HCT116 (cell line): ENCODE measurements at regions not wholly inside any gene's neighbourhood (a gene's known extent, or its start where the extent isn't known, plus 50 kb on each side); places are given as distances from the start of the nearest gene placed in this dataset.
"Not testable (repeated sequence)": the region's sequence is repeated elsewhere in the genome, so short reads cannot be mapped to it uniquely, and the experiment has no call there.

Source experiments
- ATAC-seq: fragments of 200-7000 bp; cut with Tn5 transposase; 2 replicates; pipeline ENCODE4 v1.9.1; 2020; ENCODE audit warnings: mild to moderate bottlenecking, moderate library complexity
- BruUV-seq: library from RNA; stranded (reverse); fragments of 400-500 nt; replicated peaks from 2 replicates; lab custom pipeline; 2021; lab: Mats Ljungman, UMichigan
- CTCF ChIA-PET: fragments of 300-600 bp; sonication (Branson Sonifier 250); formaldehyde crosslinking; loops from one replicate; lab custom pipeline; 2021; ENCODE audit warnings: antibody characterized with exemption; lab: Charles Lee
- POLR2A ChIA-PET: fragments of 300-600, 350-600 bp; sonication (Branson Sonifier 250); formaldehyde crosslinking; loops from one replicate; lab custom pipeline; 2021; ENCODE audit warnings: antibody characterized with exemption; lab: Charles Lee
- RAD21 ChIA-PET, 2 experiments: fragments of 300-600 bp; sonication (Branson Sonifier 250); formaldehyde crosslinking; loops; one replicate each; lab custom pipeline; 2023; ENCODE audit warnings: low total read pairs in 2 of 2; ENCODE audit not compliant: uncharacterized antibody in 2 of 2, unreplicated experiment in 2 of 2, low non-redundant PET in 1 of 2; lab: Charles Lee
- DNase-seq: peaks from one replicate; pipeline ENCODE4 v3.0.0-alpha.2; 2010; ENCODE audit warnings: low read depth, low spot score
- H2AFZ ChIP-seq: fragments of 200-600 bp; shearing (Covaris generic), sonication (generic); 2 replicates; pipeline ENCODE4 v1.6.1; 2017; ENCODE audit warnings: low read depth, mixed run types, mixed read lengths, antibody characterized with exemption, low read length; ENCODE audit not compliant: poor library complexity, severe bottlenecking
- H3K27ac ChIP-seq: 2 replicates; pipeline ENCODE4 v1.5.1; 2012; ENCODE audit warnings: low read depth, low read length
- H3K27me3 ChIP-seq: fragments of 200-600 bp; sonication (generic); 2 replicates; pipeline ENCODE4 v1.6.1; 2016; ENCODE audit warnings: mixed run types, low read length, mixed read lengths; ENCODE audit not compliant: insufficient read depth
- H3K36me3 ChIP-seq, 2 experiments: fragments of 200-500 bp in 1 of 2; fragments of 200-600 bp in 1 of 2; sonication (Bioruptor generic) in 1 of 2; sonication (generic) in 1 of 2; 2 replicates each; pipeline versions ENCODE4 v1.5.1 to v1.6.1; 2014 to 2016; ENCODE audit warnings: low read length in 2 of 2, inconsistent platforms in 1 of 2, mixed read lengths in 1 of 2, mixed run types in 1 of 2; ENCODE audit not compliant: insufficient read depth in 2 of 2, control insufficient read depth in 1 of 2
- H3K4me1 ChIP-seq, 2 experiments: fragments of 200-600 bp in 1 of 2; sonication (generic) in 1 of 2; 2 replicates each; pipeline versions ENCODE4 v1.5.1 to v1.6.1; 2012 to 2017; ENCODE audit warnings: low read length in 2 of 2, inconsistent platforms in 1 of 2, mild to moderate bottlenecking in 1 of 2, mixed read lengths in 1 of 2, mixed run types in 1 of 2, moderate library complexity in 1 of 2; ENCODE audit not compliant: insufficient read depth in 2 of 2, control insufficient read depth in 1 of 2
- H3K4me2 ChIP-seq: fragments of 200-600 bp; sonication (generic); 2 replicates; pipeline ENCODE4 v1.6.1; 2017; ENCODE audit warnings: mixed run types, low read length, mixed read lengths
- H3K4me3 ChIP-seq, 2 experiments: fragments of 200-600 bp in 1 of 2; sonication (generic) in 1 of 2; replicated peaks in 1 of 2; 2 replicates each; pipeline ENCODE4 v1.5.1; 2011 to 2016; ENCODE audit warnings: low read length in 2 of 2, control low read depth in 1 of 2, low read depth in 1 of 2, mild to moderate bottlenecking in 1 of 2, mixed read lengths in 1 of 2, mixed run types in 1 of 2
- H3K79me2 ChIP-seq: fragments of 200-600 bp; sonication (generic); 2 replicates; pipeline ENCODE4 v1.6.1; 2017; ENCODE audit warnings: mild to moderate bottlenecking, mixed run types, low read length, moderate library complexity, mixed read lengths; ENCODE audit not compliant: insufficient read depth
- H3K9ac ChIP-seq: fragments of 200-600 bp; sonication (generic); 2 replicates; pipeline ENCODE4 v1.6.1; 2016; ENCODE audit warnings: low read length, mixed read lengths
- H3K9me2 ChIP-seq: fragments of 200-600 bp; sonication (generic), shearing (Covaris generic); 2 replicates; pipeline ENCODE4 v1.6.1; 2017; ENCODE audit warnings: mixed run types, mild to moderate bottlenecking, moderate library complexity; ENCODE audit not compliant: insufficient read depth
- H3K9me3 ChIP-seq, 2 experiments: fragments of 200-500 bp in 1 of 2; fragments of 200-600 bp in 1 of 2; sonication (Bioruptor generic) in 1 of 2; sonication (generic) in 1 of 2; 2 replicates each; pipeline ENCODE4 v1.6.1; 2014 to 2017; ENCODE audit warnings: low read length in 2 of 2, mixed read lengths in 2 of 2, inconsistent platforms in 1 of 2, low read depth in 1 of 2, mild to moderate bottlenecking in 1 of 2, mixed run types in 1 of 2, moderate library complexity in 1 of 2; ENCODE audit not compliant: control insufficient read depth in 1 of 2, insufficient read depth in 1 of 2
- H4K20me1 ChIP-seq: fragments of 200-600 bp; sonication (generic), shearing (Covaris generic); 2 replicates; pipeline ENCODE4 v1.6.1; 2017; ENCODE audit warnings: mixed run types, mild to moderate bottlenecking, moderate library complexity; ENCODE audit not compliant: insufficient read depth
- intact Hi-C: fragments of 100-400 bp; cut with micrococcal nuclease; formaldehyde crosslinking; loops from 2 replicates; pipeline ENCODE4 v1.10.0; 2022

GRCh38 chr22:11370311-11370710 lies 4157.7 kb upstream of the OR11H1 start:
- intact Hi-C loops, H3K4me3 ChIP-seq, BruUV-seq, DNase-seq, H3K9me2 ChIP-seq, H3K27me3 ChIP-seq, POLR2A ChIA-PET, H3K36me3 ChIP-seq, H3K4me1 ChIP-seq, H3K4me2 ChIP-seq, H3K9me3 ChIP-seq, H3K27ac ChIP-seq, H2AFZ ChIP-seq, RAD21 ChIA-PET, H3K9ac ChIP-seq, H4K20me1 ChIP-seq, ATAC-seq, H3K79me2 ChIP-seq, CTCF ChIA-PET: not testable (repeated sequence)
